ENCODE measurements at regions not wholly inside any gene's neighbourhood (a gene's known extent, or its start where the extent isn't known, plus 50 kb on each side); places are given as distances from the start of the nearest gene placed in this dataset.
"Not testable (repeated sequence)": the region's sequence is repeated elsewhere in the genome, so short reads cannot be mapped to it uniquely, and the experiment has no call there.

DNA sequence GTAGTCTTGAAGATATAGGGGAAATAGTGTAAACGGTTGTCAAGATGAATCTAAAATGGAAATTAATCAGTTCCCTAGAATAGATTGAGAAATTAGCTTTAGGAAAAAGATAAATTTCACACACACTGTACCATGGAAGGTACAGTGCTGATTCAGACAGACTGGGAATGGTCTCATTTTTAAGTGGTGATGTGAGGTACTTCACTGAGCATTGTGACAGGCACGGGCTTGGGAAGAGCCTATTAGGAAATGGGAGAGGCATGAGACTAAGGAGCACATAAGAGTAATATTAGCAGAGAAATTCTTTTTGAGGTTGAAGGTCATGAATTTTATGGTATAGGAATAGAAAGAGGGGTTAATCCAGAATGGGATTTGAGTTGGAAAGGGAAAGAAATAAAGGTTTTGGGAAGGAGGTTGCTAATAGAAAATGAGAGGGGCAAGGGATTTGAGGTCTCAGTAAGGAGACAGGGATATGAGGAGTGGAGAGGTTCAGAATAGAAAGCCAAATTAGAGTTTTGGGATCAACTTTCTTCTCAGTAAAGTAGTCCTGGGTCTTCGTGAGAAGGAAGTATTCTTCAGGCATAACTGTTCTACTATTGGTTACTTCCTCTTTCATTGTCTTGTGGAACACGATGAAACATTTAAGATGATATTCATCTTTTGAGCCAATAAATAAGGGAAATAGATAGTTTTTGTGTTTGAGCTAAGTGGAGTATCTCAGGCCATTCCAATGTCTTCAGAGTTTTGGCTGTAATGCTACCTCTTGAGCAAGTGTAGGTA, 115.0 kb upstream of the FBXO28 start:
- TF ChIP-seq, protein P1, sequence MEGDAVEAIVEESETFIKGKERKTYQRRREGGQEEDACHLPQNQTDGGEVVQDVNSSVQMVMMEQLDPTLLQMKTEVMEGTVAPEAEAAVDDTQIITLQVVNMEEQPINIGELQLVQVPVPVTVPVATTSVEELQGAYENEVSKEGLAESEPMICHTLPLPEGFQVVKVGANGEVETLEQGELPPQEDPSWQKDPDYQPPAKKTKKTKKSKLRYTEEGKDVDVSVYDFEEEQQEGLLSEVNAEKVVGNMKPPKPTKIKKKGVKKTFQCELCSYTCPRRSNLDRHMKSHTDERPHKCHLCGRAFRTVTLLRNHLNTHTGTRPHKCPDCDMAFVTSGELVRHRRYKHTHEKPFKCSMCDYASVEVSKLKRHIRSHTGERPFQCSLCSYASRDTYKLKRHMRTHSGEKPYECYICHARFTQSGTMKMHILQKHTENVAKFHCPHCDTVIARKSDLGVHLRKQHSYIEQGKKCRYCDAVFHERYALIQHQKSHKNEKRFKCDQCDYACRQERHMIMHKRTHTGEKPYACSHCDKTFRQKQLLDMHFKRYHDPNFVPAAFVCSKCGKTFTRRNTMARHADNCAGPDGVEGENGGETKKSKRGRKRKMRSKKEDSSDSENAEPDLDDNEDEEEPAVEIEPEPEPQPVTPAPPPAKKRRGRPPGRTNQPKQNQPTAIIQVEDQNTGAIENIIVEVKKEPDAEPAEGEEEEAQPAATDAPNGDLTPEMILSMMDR (conservative IDR thresholded peaks at IDR 0.05 in 1 of 2, IDR thresholded peaks at IDR 0.05 in 1 of 2; ENCODE audit: low read depth in 1 of 2, low read length in 2 of 2) = not testable (repeated sequence)
- not testable (repeated sequence) for TF ChIP-seq EZH2 (IDR thresholded peaks at IDR 0.05; ENCODE audit: low read length, missing control alignments)

All from fibroblast of lung (primary cell).